ENCODE measurements at regions not wholly inside any gene's neighbourhood (a gene's known extent, or its start where the extent isn't known, plus 50 kb on each side); places are given as distances from the start of the nearest gene placed in this dataset.

- TF ChIP-seq CTCF (IDR thresholded peaks at IDR 0.05; ENCODE audit: unreplicated experiment), result no peak
- Mint-ChIP-seq H3K27me3 (ENCODE audit: unreplicated experiment) (no peaks in the 10 kb centered on the region), H3K9me3 (ENCODE audit: low read depth, unreplicated experiment) (peaks cover 10% of the 10 kb centered on the region), H3K27ac (ENCODE audit: unreplicated experiment) (no peak overlapping the region), H3K4me1 (ENCODE audit: low read depth, unreplicated experiment) (no peaks in the 10 kb centered on the region), H3K4me3 (ENCODE audit: low read depth, unreplicated experiment) (no peak overlapping the region), H3K36me3 (ENCODE audit: insufficient read depth, unreplicated experiment) (no peaks in the 10 kb centered on the region)
- DNase-seq, result no peak
- intact Hi-C loops (cut with micrococcal nuclease; ENCODE audit: unreplicated experiment), result no loop called here
- no TSS peak for BruUV-seq (replicated peaks)
- CTCF ChIA-PET, result no interaction called here
Observed at GRCh38 chr14:25436906-25437305, 387.0 kb upstream of the STXBP6 start.

- no peak for TF ChIP-seq CTCF (IDR thresholded peaks at IDR 0.05; ENCODE audit: unreplicated experiment)
- intact Hi-C loops (cut with micrococcal nuclease; ENCODE audit: unreplicated experiment), result no loop called here
- no peak for DNase-seq
- Mint-ChIP-seq H3K36me3 (ENCODE audit: insufficient read depth, unreplicated experiment) (no peaks in the 10 kb centered on the region), H3K9me3 (ENCODE audit: low read depth, unreplicated experiment) (peaks cover 9% of the 10 kb centered on the region), H3K27ac (ENCODE audit: unreplicated experiment) (no peak overlapping the region), H3K27me3 (ENCODE audit: unreplicated experiment) (no peaks in the 10 kb centered on the region), H3K4me3 (ENCODE audit: low read depth, unreplicated experiment) (no peak overlapping the region), H3K4me1 (ENCODE audit: low read depth, unreplicated experiment) (no peaks in the 10 kb centered on the region)
- no TSS peak for BruUV-seq (replicated peaks)
- CTCF ChIA-PET, result no interaction called here
Observed at GRCh38 chr14:25436288-25436875, 386.4 kb upstream of the STXBP6 start.

GRCh38 chr14:25431211-25432076, 381.5 kb upstream of the STXBP6 start:
- Mint-ChIP-seq H3K27ac (ENCODE audit: unreplicated experiment) (no peak overlapping the region), H3K4me3 (ENCODE audit: low read depth, unreplicated experiment) (no peak overlapping the region), H3K4me1 (ENCODE audit: low read depth, unreplicated experiment) (no peaks in the 10 kb centered on the region), H3K9me3 (ENCODE audit: low read depth, unreplicated experiment) (peaks cover 7% of the 10 kb centered on the region), H3K36me3 (ENCODE audit: insufficient read depth, unreplicated experiment) (no peaks in the 10 kb centered on the region), H3K27me3 (ENCODE audit: unreplicated experiment) (no peaks in the 10 kb centered on the region)
- intact Hi-C loops (cut with micrococcal nuclease; ENCODE audit: unreplicated experiment), result no loop called here
- CTCF ChIA-PET, result no interaction called here
- no peak for TF ChIP-seq CTCF (IDR thresholded peaks at IDR 0.05; ENCODE audit: unreplicated experiment)
- no TSS peak for BruUV-seq (replicated peaks)
- DNase-seq, result no peak

- Mint-ChIP-seq H3K4me1 (ENCODE audit: low read depth, unreplicated experiment) (no peaks in the 10 kb centered on the region), H3K4me3 (ENCODE audit: low read depth, unreplicated experiment) (no peak overlapping the region), H3K27me3 (ENCODE audit: unreplicated experiment) (no peaks in the 10 kb centered on the region), H3K9me3 (ENCODE audit: low read depth, unreplicated experiment) (peaks cover 7% of the 10 kb centered on the region), H3K36me3 (ENCODE audit: insufficient read depth, unreplicated experiment) (no peaks in the 10 kb centered on the region), H3K27ac (ENCODE audit: unreplicated experiment) (no peak overlapping the region)
- no peak for TF ChIP-seq CTCF (IDR thresholded peaks at IDR 0.05; ENCODE audit: unreplicated experiment)
- no peak for DNase-seq
- intact Hi-C loops (cut with micrococcal nuclease; ENCODE audit: unreplicated experiment), result no loop called here
- no TSS peak for BruUV-seq (replicated peaks)
- CTCF ChIA-PET, result no interaction called here
Observed at GRCh38 chr14:25430808-25431207, 380.9 kb upstream of the STXBP6 start.

Measured in Calu3 (cell line).